ENCODE measurements at regions not wholly inside any gene's neighbourhood (a gene's known extent, or its start where the extent isn't known, plus 50 kb on each side); places are given as distances from the start of the nearest gene placed in this dataset.
"Not testable (repeated sequence)": the region's sequence is repeated elsewhere in the genome, so short reads cannot be mapped to it uniquely, and the experiment has no call there.

- not testable (repeated sequence) for TF ChIP-seq CTCF, POLR2A (IDR thresholded peaks at IDR 0.05)
Measured at GRCh38 chr1:83287391-83287790, 711.5 kb downstream of the TTLL7 start.

All from right lobe of liver (tissue), 4 donors.